ENCODE measurements at regions not wholly inside any gene's neighbourhood (a gene's known extent, or its start where the extent isn't known, plus 50 kb on each side); places are given as distances from the start of the nearest gene placed in this dataset.

DNA sequence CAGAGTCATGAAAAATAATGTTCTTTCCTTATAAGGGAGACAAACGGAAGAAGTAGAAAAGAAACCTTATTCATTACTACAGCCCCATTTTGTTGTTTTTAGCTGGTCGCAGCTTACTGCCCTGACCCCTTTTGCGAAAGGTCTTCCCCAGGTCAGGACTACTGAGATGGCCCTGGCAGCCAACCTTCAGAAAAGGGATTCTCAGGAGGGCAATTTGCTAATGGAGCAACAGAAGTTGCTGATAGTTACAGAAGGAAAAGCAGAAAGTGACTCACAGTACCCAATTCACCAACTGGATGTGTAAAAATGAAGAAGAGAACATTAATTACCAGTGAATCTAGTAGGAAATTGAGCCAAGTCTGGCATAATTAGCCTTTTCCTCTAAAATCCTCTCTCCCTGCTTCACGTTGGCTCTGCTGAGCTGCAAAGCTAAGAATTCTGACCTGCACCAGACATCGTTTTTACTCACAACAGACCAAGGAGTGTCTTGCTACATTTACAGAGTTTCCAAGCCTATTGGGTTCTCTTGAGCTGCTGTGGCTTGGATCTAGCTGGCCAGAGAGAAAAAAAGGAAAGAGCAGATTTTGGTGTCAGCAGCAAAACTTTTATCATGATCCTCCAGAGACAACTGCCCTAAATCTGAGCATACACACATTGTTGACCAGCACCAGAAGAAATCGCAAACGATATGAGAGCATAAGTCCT, 499.9 kb upstream of the FZD8 start:
- TF ChIP-seq, protein P1, sequence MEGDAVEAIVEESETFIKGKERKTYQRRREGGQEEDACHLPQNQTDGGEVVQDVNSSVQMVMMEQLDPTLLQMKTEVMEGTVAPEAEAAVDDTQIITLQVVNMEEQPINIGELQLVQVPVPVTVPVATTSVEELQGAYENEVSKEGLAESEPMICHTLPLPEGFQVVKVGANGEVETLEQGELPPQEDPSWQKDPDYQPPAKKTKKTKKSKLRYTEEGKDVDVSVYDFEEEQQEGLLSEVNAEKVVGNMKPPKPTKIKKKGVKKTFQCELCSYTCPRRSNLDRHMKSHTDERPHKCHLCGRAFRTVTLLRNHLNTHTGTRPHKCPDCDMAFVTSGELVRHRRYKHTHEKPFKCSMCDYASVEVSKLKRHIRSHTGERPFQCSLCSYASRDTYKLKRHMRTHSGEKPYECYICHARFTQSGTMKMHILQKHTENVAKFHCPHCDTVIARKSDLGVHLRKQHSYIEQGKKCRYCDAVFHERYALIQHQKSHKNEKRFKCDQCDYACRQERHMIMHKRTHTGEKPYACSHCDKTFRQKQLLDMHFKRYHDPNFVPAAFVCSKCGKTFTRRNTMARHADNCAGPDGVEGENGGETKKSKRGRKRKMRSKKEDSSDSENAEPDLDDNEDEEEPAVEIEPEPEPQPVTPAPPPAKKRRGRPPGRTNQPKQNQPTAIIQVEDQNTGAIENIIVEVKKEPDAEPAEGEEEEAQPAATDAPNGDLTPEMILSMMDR (conservative IDR thresholded peaks at IDR 0.05; ENCODE audit: low read depth, low read length): no peak
- TF ChIP-seq POLR2A (IDR thresholded peaks at IDR 0.05; ENCODE audit: low read depth, low read length): no peak
- no peak for TF ChIP-seq BHLHE40 (IDR thresholded peaks at IDR 0.05; ENCODE audit: low read depth, low read length)
- TF ChIP-seq SMC3 (IDR thresholded peaks at IDR 0.05; ENCODE audit: low read depth, low read length): no peak
- no peak for TF ChIP-seq MXI1 (IDR thresholded peaks at IDR 0.05; ENCODE audit: borderline replicate concordance, low read depth, low read length)
- TF ChIP-seq CEBPB (IDR thresholded peaks at IDR 0.05; ENCODE audit: low read depth, low read length): no peak
- TF ChIP-seq MAZ (IDR thresholded peaks at IDR 0.05; ENCODE audit: borderline replicate concordance, low read depth, low read length): no peak
- no peak for TF ChIP-seq CHD1 (IDR thresholded peaks at IDR 0.05; ENCODE audit: low read depth, low read length)
- no peak for TF ChIP-seq NFE2L2 (IDR thresholded peaks at IDR 0.05; ENCODE audit: low read depth, low read length)
- TF ChIP-seq, protein P2, sequence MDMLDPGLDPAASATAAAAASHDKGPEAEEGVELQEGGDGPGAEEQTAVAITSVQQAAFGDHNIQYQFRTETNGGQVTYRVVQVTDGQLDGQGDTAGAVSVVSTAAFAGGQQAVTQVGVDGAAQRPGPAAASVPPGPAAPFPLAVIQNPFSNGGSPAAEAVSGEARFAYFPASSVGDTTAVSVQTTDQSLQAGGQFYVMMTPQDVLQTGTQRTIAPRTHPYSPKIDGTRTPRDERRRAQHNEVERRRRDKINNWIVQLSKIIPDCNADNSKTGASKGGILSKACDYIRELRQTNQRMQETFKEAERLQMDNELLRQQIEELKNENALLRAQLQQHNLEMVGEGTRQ (IDR thresholded peaks at IDR 0.05; ENCODE audit: low read depth, low read length): no peak
- no peak for TF ChIP-seq RFX5 (IDR thresholded peaks at IDR 0.05; ENCODE audit: low read depth, low read length)
- no peak for TF ChIP-seq MAFK (IDR thresholded peaks at IDR 0.05; ENCODE audit: low read depth, low read length)

Measured in IMR-90 (cell line).